Activated T-cell treated with anti-CD3 and anti-CD28 coated beads, Interleukin-2, amount 50 U/mL, for 72 hours (primary cell): ENCODE measurements at regions not wholly inside any gene's neighbourhood (a gene's known extent, or its start where the extent isn't known, plus 50 kb on each side); places are given as distances from the start of the nearest gene placed in this dataset.
"Not testable (repeated sequence)": the region's sequence is repeated elsewhere in the genome, so short reads cannot be mapped to it uniquely, and the experiment has no call there.

ENCODE experiments used
- ATAC-seq, 2 donors: fragments of 150-1000 bp; cut with Tn5 transposase; replicated peaks in 1 of 2; 2 replicates each; pipeline ENCODE4 v1.10.0; 2021; ENCODE audit warnings: moderate library complexity in 2 of 2, mild to moderate bottlenecking in 1 of 2
- DNase-seq, 2 donors: peaks; one replicate each; pipeline ENCODE4 v3.0.0; 2021 to 2022; ENCODE audit warnings: mixed read lengths in 1 of 2
- H3K27ac Mint-ChIP-seq: one replicate; pipeline ENCODE4 v1.8.0; 2022; ENCODE audit warnings: mild to moderate bottlenecking, moderate library complexity, mixed read lengths
- H3K27me3 Mint-ChIP-seq: one replicate; pipeline ENCODE4 v1.8.0; 2022; ENCODE audit warnings: low read depth, mixed read lengths
- H3K36me3 Mint-ChIP-seq, 2 donors: one replicate each; pipeline ENCODE4 v1.8.0; 2022; ENCODE audit warnings: mixed read lengths in 2 of 2, mild to moderate bottlenecking in 1 of 2; ENCODE audit not compliant: insufficient read depth in 2 of 2
- H3K4me1 Mint-ChIP-seq: one replicate; pipeline ENCODE4 v1.8.0; 2022; ENCODE audit warnings: low read depth, mixed read lengths
- H3K4me3 Mint-ChIP-seq, 2 donors: one replicate each; pipeline ENCODE4 v1.8.0; 2022; ENCODE audit warnings: mild to moderate bottlenecking in 2 of 2, mixed read lengths in 2 of 2, moderate library complexity in 2 of 2
- H3K9me3 Mint-ChIP-seq, 2 donors: one replicate each; pipeline ENCODE4 v1.8.0; 2022; ENCODE audit warnings: mixed read lengths in 2 of 2

DNA sequence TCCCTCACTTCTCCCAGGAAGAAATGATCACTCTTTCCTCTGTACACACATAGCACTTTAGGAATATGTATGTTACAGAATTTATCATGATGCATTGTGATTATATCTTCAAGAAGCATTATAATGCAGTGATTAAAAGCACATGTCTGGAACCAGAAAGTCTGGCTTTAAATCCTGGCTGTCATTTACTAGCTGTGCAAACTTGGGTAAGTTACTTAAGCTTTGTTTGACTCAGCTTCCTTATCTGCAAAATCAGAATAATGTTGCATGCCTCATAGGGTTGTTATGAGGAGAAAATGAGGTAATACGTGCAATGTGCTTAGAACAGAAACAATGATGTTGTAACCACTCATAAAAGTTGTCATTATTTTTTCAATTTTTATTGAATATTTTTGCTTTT lies 156.3 kb upstream of the ZKSCAN2 start:
- H3K27me3 Mint-ChIP-seq: no peaks in the 10 kb centered on the region
- no peaks in the 10 kb centered on the region for H3K9me3 Mint-ChIP-seq
- DNase-seq (no peak), ATAC-seq (no peak)
- H3K4me1 Mint-ChIP-seq: no peaks in the 10 kb centered on the region
- H3K27ac Mint-ChIP-seq: no peak overlapping the region
- no peaks in the 10 kb centered on the region for H3K36me3 Mint-ChIP-seq
- H3K4me3 Mint-ChIP-seq: no peak overlapping the region

- no peak overlapping the region for H3K4me3 Mint-ChIP-seq
- H3K4me1 Mint-ChIP-seq: no peaks in the 10 kb centered on the region
- H3K27ac Mint-ChIP-seq: no peak overlapping the region
- H3K36me3 Mint-ChIP-seq: no peaks in the 10 kb centered on the region
- H3K27me3 Mint-ChIP-seq: no peaks in the 10 kb centered on the region
- DNase-seq (no peak), ATAC-seq (no peak)
- no peaks in the 10 kb centered on the region for H3K9me3 Mint-ChIP-seq
Observed at GRCh38 chr16:25413133-25413532, 155.5 kb upstream of the ZKSCAN2 start.

DNA sequence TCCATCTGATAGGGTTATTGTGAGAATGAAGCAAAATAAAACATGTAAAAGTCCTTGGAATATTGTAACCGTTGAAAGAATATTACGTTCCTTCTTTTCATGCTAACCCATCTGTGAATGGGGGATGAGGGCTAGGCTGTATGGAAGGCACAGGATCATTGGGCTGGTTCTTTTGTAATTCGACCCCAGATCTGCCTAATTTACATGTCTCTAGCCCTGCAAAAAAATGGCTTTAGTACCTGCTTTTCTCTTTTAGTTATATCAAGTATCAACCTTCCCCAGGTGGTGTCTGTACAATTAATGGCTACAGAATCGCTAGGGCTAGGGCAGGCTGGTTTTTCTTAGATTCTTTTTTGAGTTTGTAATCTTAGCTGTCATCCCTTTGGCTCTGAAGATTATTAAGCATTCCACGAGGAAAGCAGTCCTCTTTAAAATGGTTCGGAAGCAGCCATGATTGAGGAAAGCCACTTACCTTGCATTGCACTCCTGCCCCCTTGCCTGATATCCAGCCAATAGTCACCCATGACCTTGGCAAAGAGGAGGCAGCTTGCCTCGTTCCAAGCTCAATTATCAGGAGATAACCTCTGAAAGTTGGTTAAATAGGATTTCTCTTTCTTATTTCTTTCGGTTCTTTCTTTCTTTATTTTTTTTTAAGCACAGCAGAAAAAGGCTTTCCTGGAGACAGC lies 153.9 kb upstream of the ZKSCAN2 start:
- Mint-ChIP-seq H3K4me1 (no peaks in the 10 kb centered on the region), H3K9me3 (no peaks in the 10 kb centered on the region), H3K27ac (no peak overlapping the region), H3K36me3 (no peaks in the 10 kb centered on the region), H3K27me3 (peaks cover 4% of the 10 kb centered on the region), H3K4me3 (no peak overlapping the region)
- no peak for DNase-seq
- ATAC-seq: no peak

- H3K36me3 Mint-ChIP-seq: peaks cover 0 to under 1% of the 10 kb centered on the region in 2 donors
- peaks cover 5 to 7% of the 10 kb centered on the region in 2 donors for H3K9me3 Mint-ChIP-seq
- no peak overlapping the region for H3K4me3 Mint-ChIP-seq
- ATAC-seq (no peak), DNase-seq (no peak)
- H3K27me3 Mint-ChIP-seq: peaks cover 28% of the 10 kb centered on the region
- no peaks in the 10 kb centered on the region for H3K4me1 Mint-ChIP-seq
- no peak overlapping the region for H3K27ac Mint-ChIP-seq
Observed at GRCh38 chr16:25403852-25404251, 146.2 kb upstream of the ZKSCAN2 start.

GRCh38 chr16:25395528-25395927 lies 137.9 kb upstream of the ZKSCAN2 start:
- DNase-seq (no peak), ATAC-seq (no peak)
- Mint-ChIP-seq H3K4me1 (no peaks in the 10 kb centered on the region), H3K27ac (no peak overlapping the region), H3K4me3 (no peak overlapping the region), H3K36me3 (peaks cover 0 to 2% of the 10 kb centered on the region in 2 donors), H3K27me3 (no peaks in the 10 kb centered on the region), H3K9me3 (peaks cover 5 to 13% of the 10 kb centered on the region in 2 donors)

GRCh38 chr16:25390761-25391160 lies 133.1 kb upstream of the ZKSCAN2 start:
- Mint-ChIP-seq H3K27me3 (no peaks in the 10 kb centered on the region), H3K9me3 (peaks cover 2 to 3% of the 10 kb centered on the region in 2 donors), H3K4me3 (no peak overlapping the region), H3K36me3 (no peaks in the 10 kb centered on the region), H3K4me1 (no peaks in the 10 kb centered on the region), H3K27ac (no peak overlapping the region)
- ATAC-seq: no peak
- DNase-seq: no peak

DNA sequence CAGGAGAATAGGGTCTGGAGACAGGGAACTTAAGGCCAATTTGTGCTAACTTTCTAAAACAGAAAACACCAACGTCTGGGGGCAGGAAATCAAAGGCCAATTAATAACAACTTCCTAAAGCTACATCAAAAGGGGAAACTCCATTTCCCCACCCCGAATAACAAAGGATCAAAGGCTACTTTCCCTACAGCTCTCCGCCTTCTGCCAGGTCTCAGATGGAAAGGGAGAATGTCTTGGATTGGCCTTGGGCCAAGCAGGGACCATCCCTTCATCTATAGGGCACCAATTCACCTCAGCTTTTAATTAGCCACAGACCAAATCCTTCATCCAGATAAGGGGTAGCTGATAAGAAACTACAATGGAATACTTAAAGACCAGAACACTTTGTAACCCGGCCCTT lies 116.9 kb upstream of the ZKSCAN2 start:
- no peak overlapping the region for H3K4me3 Mint-ChIP-seq
- no peaks in the 10 kb centered on the region for H3K4me1 Mint-ChIP-seq
- no peaks in the 10 kb centered on the region for H3K36me3 Mint-ChIP-seq
- no peak for ATAC-seq
- peaks cover 15% of the 10 kb centered on the region for H3K27me3 Mint-ChIP-seq
- no peak for DNase-seq
- H3K9me3 Mint-ChIP-seq: no peaks in the 10 kb centered on the region
- no peak overlapping the region for H3K27ac Mint-ChIP-seq

- H3K27me3 Mint-ChIP-seq: peaks cover 6% of the 10 kb centered on the region
- no peaks in the 10 kb centered on the region for H3K9me3 Mint-ChIP-seq
- no peak overlapping the region for H3K4me3 Mint-ChIP-seq
- no peak for ATAC-seq
- no peak for DNase-seq
- no peak overlapping the region for H3K27ac Mint-ChIP-seq
- no peaks in the 10 kb centered on the region for H3K4me1 Mint-ChIP-seq
- H3K36me3 Mint-ChIP-seq: no peaks in the 10 kb centered on the region
Observed at GRCh38 chr16:25372716-25373115, 115.1 kb upstream of the ZKSCAN2 start.

GRCh38 chr16:25371342-25371741 lies 113.7 kb upstream of the ZKSCAN2 start:
- no peak overlapping the region for H3K4me3 Mint-ChIP-seq
- no peaks in the 10 kb centered on the region for H3K9me3 Mint-ChIP-seq
- H3K4me1 Mint-ChIP-seq: no peaks in the 10 kb centered on the region
- H3K27me3 Mint-ChIP-seq: peaks cover 6% of the 10 kb centered on the region
- DNase-seq (no peak), ATAC-seq (no peak)
- H3K36me3 Mint-ChIP-seq: no peaks in the 10 kb centered on the region
- no peak overlapping the region for H3K27ac Mint-ChIP-seq

- Mint-ChIP-seq H3K4me3 (no peak overlapping the region), H3K36me3 (no peaks in the 10 kb centered on the region), H3K27ac (no peak overlapping the region), H3K4me1 (no peaks in the 10 kb centered on the region), H3K27me3 (peaks cover 6% of the 10 kb centered on the region), H3K9me3 (no peaks in the 10 kb centered on the region)
- no peak for DNase-seq
- ATAC-seq: no peak
Observed at GRCh38 chr16:25370541-25370940, 112.9 kb upstream of the ZKSCAN2 start.

- Mint-ChIP-seq H3K4me3 (no peak overlapping the region), H3K9me3 (no peaks in the 10 kb centered on the region), H3K4me1 (no peaks in the 10 kb centered on the region), H3K27me3 (peaks cover 6% of the 10 kb centered on the region), H3K27ac (no peak overlapping the region), H3K36me3 (no peaks in the 10 kb centered on the region)
- ATAC-seq: no peak
- DNase-seq: no peak
Observed at GRCh38 chr16:25367773-25368524, 110.3 kb upstream of the ZKSCAN2 start.

DNA sequence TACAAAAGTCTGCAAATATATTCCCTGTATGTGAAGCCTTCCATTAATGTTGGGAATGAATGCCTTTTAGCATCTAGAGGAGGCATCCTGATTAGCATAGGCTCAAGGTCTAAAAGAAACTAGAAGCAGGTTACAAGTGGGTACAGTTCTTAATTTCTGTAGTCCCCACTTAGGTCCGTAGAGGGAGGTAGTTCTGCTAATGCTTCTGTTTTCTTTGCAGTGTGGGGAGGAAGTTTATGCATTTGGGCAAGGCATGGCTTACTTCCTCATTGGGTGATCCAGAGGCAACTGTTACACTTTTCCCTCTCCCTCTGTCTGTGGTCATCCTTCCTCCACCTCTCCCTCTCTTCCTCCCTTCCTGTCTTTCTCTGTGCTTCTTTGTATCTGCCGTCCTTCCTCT lies 108.4 kb upstream of the ZKSCAN2 start:
- no peaks in the 10 kb centered on the region for H3K4me1 Mint-ChIP-seq
- H3K9me3 Mint-ChIP-seq: no peaks in the 10 kb centered on the region
- H3K27me3 Mint-ChIP-seq: peaks cover 6% of the 10 kb centered on the region
- ATAC-seq (no peak), DNase-seq (no peak)
- no peaks in the 10 kb centered on the region for H3K36me3 Mint-ChIP-seq
- no peak overlapping the region for H3K4me3 Mint-ChIP-seq
- H3K27ac Mint-ChIP-seq: no peak overlapping the region

GRCh38 chr16:25359516-25359915 lies 101.9 kb upstream of the ZKSCAN2 start:
- H3K36me3 Mint-ChIP-seq: not testable (repeated sequence)

DNA sequence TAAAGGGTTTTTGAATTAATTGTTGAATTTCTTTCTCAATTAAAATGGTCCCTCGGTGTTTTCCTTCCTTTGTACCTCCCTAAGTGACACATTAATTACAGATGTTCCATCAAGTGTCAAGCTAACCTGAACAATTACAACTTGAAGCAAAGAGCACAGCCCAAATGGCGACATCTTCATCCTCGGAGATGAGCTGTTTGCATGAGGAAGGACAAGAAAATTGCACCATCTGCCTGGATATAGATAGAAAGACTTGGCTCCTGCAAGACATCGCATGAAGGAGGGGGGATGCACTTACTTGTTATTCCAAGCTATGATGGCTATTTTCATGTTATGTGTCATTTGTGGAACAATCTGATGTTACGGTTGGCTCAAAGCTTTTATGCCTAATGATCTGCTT lies 86.4 kb upstream of the ZKSCAN2 start:
- H3K4me3 Mint-ChIP-seq: no peak overlapping the region
- no peaks in the 10 kb centered on the region for H3K36me3 Mint-ChIP-seq
- ATAC-seq: no peak
- peaks cover 0 to 3% of the 10 kb centered on the region in 2 donors for H3K9me3 Mint-ChIP-seq
- H3K27ac Mint-ChIP-seq: no peak overlapping the region
- peaks cover 7% of the 10 kb centered on the region for H3K27me3 Mint-ChIP-seq
- no peak for DNase-seq
- H3K4me1 Mint-ChIP-seq: no peaks in the 10 kb centered on the region

More at GRCh38 chr16:25359516-25359915, 101.9 kb upstream of the ZKSCAN2 start:
- H3K27ac Mint-ChIP-seq, H3K27me3 Mint-ChIP-seq, H3K4me1 Mint-ChIP-seq, H3K9me3 Mint-ChIP-seq, H3K4me3 Mint-ChIP-seq, ATAC-seq, DNase-seq: not testable (repeated sequence)
